ENCODE measurements at regions not wholly inside any gene's neighbourhood (a gene's known extent, or its start where the extent isn't known, plus 50 kb on each side); places are given as distances from the start of the nearest gene placed in this dataset.

DNA sequence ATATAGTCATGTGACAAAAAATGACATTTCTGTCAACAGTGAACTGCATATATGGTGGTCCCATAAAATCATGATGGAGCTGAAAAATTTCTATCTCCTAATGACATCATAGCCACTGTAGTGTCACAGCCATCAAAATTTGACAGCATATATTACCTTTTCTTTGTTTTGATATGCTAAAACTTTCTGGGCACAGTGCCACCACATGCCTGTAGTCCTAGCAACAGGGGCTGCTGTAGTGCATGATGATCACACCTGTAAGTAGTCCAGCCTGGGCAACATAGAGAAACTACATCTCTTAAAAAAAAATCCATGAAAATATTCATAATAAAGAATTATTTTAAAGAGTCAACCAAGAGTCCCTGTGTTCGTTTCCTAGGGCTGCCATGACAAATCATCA, 155.5 kb upstream of the SERTAD2 start:
- no peaks in the 10 kb centered on the region for H3K9me3 ChIP-seq (replicated peaks; ENCODE audit: control insufficient read depth, insufficient read depth, low read length)
- H3K79me2 ChIP-seq (ENCODE audit: control insufficient read depth, insufficient read depth, low read length), result no peaks in the 10 kb centered on the region
- no peaks in the 10 kb centered on the region for H3K9me1 ChIP-seq (replicated peaks; ENCODE audit: control insufficient read depth, extremely low read depth, insufficient read depth, low read length)
- no peak overlapping the region for H3K9ac ChIP-seq (replicated peaks; ENCODE audit: extremely low read depth, insufficient read depth, low read length)
- no peak for TF ChIP-seq MYC (IDR thresholded peaks at IDR 0.05; ENCODE audit: low read depth, low read length)
- TF ChIP-seq, protein P1, sequence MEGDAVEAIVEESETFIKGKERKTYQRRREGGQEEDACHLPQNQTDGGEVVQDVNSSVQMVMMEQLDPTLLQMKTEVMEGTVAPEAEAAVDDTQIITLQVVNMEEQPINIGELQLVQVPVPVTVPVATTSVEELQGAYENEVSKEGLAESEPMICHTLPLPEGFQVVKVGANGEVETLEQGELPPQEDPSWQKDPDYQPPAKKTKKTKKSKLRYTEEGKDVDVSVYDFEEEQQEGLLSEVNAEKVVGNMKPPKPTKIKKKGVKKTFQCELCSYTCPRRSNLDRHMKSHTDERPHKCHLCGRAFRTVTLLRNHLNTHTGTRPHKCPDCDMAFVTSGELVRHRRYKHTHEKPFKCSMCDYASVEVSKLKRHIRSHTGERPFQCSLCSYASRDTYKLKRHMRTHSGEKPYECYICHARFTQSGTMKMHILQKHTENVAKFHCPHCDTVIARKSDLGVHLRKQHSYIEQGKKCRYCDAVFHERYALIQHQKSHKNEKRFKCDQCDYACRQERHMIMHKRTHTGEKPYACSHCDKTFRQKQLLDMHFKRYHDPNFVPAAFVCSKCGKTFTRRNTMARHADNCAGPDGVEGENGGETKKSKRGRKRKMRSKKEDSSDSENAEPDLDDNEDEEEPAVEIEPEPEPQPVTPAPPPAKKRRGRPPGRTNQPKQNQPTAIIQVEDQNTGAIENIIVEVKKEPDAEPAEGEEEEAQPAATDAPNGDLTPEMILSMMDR (IDR thresholded peaks at IDR 0.05; ENCODE audit: extremely low read depth in 1 of 2, insufficient read depth in 1 of 2, low read depth in 1 of 2, low read length in 2 of 2), result no peak
- no peak for TF ChIP-seq POLR2AphosphoS5 (IDR thresholded peaks at IDR 0.05; ENCODE audit: insufficient read depth, low read depth, low read length)
- TF ChIP-seq FOS (IDR thresholded peaks at IDR 0.05; ENCODE audit: borderline replicate concordance, insufficient read depth, low read length), result no peak
- TF ChIP-seq GATA2 (IDR thresholded peaks at IDR 0.05; ENCODE audit: insufficient read depth, insufficient read length, low read depth, low read length), result no peak
- TF ChIP-seq, protein P2, sequence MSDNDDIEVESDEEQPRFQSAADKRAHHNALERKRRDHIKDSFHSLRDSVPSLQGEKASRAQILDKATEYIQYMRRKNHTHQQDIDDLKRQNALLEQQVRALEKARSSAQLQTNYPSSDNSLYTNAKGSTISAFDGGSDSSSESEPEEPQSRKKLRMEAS (IDR thresholded peaks at IDR 0.05; ENCODE audit: insufficient read depth, insufficient read length), result no peak
- no peak for TF ChIP-seq POLR2A (IDR thresholded peaks at IDR 0.05; ENCODE audit: low read depth, low read length)
- TF ChIP-seq JUN (IDR thresholded peaks at IDR 0.05; ENCODE audit: borderline replicate concordance, insufficient read depth, insufficient read length, low read depth), result no peak
- no peak for TF ChIP-seq EZH2 (IDR thresholded peaks at IDR 0.05; ENCODE audit: borderline replicate concordance, low read depth, low read length, severe bottlenecking)
- no peak overlapping the region for H2AFZ ChIP-seq (ENCODE audit: low read depth, low read length)
- no peak overlapping the region for H3K4me3 ChIP-seq (replicated peaks in 1 of 3; ENCODE audit: insufficient read depth in 1 of 3, low read depth in 1 of 3, low read length in 3 of 3)
- no TSS peak for BruUV-seq (replicated peaks)
- no peak for FAIRE-seq
- no peak overlapping the region for H3K4me2 ChIP-seq (ENCODE audit: insufficient read depth, low read length)
- intact Hi-C loops (cut with micrococcal nuclease), result no loop called here
- no peak for DNase-seq (ENCODE audit: low read depth, low spot score)
- no peak overlapping the region for H3K27ac ChIP-seq (ENCODE audit: insufficient read depth, low read depth, low read length)
- CTCF ChIA-PET, result interaction anchor here (2.2 kb wide), 1 partner anchor 16 kb away, joined by 10 read pairs; no protein-coding TSS in a partner anchor
- no peaks in the 10 kb centered on the region for H4K20me1 ChIP-seq (replicated peaks; ENCODE audit: control insufficient read depth, extremely low read depth, insufficient read depth, low read length)
- dilution Hi-C loops (cut with MboI; ENCODE audit: extremely low pct_ligation_motif_present, low sequenced_read_pairs), result no loop called here
- H3K4me1 ChIP-seq (ENCODE audit: control insufficient read depth, extremely low read depth, insufficient read depth, low read length), result peaks cover 22% of the 10 kb centered on the region
- no peaks in the 10 kb centered on the region for H3K36me3 ChIP-seq (ENCODE audit: control insufficient read depth in 2 of 2, extremely low read depth in 1 of 2, insufficient read depth in 2 of 2, low read length in 2 of 2)
- POLR2A ChIA-PET, result no interaction called here
- H3K27me3 ChIP-seq (ENCODE audit: control insufficient read depth in 2 of 2, insufficient read depth in 2 of 2, low read length in 2 of 2), result no peaks in the 10 kb centered on the region

Measured in endothelial cell of umbilical vein (primary cell).